PC-3 (cell line): ENCODE measurements at regions not wholly inside any gene's neighbourhood (a gene's known extent, or its start where the extent isn't known, plus 50 kb on each side); places are given as distances from the start of the nearest gene placed in this dataset.

Experiments
- ATAC-seq: fragments of 200-7000 bp; cut with Tn5 transposase; 2 replicates; pipeline ENCODE4 v1.9.1; 2020; ENCODE audit warnings: mild to moderate bottlenecking, moderate library complexity
- BruUV-seq: library from RNA; stranded (reverse); fragments of 400-500 nt; replicated peaks from 2 replicates; lab custom pipeline; 2021; lab: Mats Ljungman, UMichigan
- CTCF ChIA-PET: fragments of 300-600 bp; sonication (Branson Sonifier 250); formaldehyde crosslinking; loops from one replicate; lab custom pipeline; 2022; ENCODE audit warnings: antibody characterized with exemption; lab: Charles Lee
- POLR2A ChIA-PET: fragments of 300-600 bp; sonication (Branson Sonifier 250); formaldehyde crosslinking; loops from one replicate; lab custom pipeline; 2022; ENCODE audit warnings: antibody characterized with exemption; ENCODE audit not compliant: unreplicated experiment; lab: Charles Lee
- DNase-seq: peaks from one replicate; pipeline ENCODE4 v3.0.0-alpha.2; 2015
- H2AFZ ChIP-seq: fragments of 300-600 bp; sonication (generic); 2 replicates; pipeline ENCODE4 v1.6.0; 2016; ENCODE audit warnings: antibody characterized with exemption, low read length
- H3F3A ChIP-seq: fragments of 300-600 bp; sonication (generic); one replicate; pipeline ENCODE4 v1.6.0; 2017; ENCODE audit warnings: antibody characterized with exemption, low read length, control low read depth, mild to moderate bottlenecking; ENCODE audit not compliant: unreplicated experiment
- H3K27ac ChIP-seq: fragments of 300-600 bp; sonication (generic); 2 replicates; pipeline ENCODE4 v1.5.1; 2016; ENCODE audit warnings: mild to moderate bottlenecking, low read length
- H3K27me3 ChIP-seq: fragments of 300-600 bp; sonication (generic); 2 replicates; pipeline ENCODE4 v1.6.1; 2016; ENCODE audit warnings: low read length, mixed read lengths
- H3K36me3 ChIP-seq: fragments of 300-600 bp; sonication (generic); 2 replicates; pipeline ENCODE4 v1.6.1; 2016; ENCODE audit warnings: low read depth, mixed run types, low read length, mixed read lengths
- H3K4me1 ChIP-seq: fragments of 300-600 bp; sonication (generic); 2 replicates; pipeline ENCODE4 v1.5.1; 2016; ENCODE audit warnings: low read length; ENCODE audit not compliant: insufficient read depth
- H3K4me2 ChIP-seq: fragments of 300-600 bp; sonication (generic); 2 replicates; pipeline ENCODE4 v1.6.0; 2016; ENCODE audit warnings: low read length
- H3K4me3 ChIP-seq: fragments of 300-600 bp; sonication (generic); 2 replicates; pipeline ENCODE4 v1.5.1; 2016; ENCODE audit warnings: mild to moderate bottlenecking, low read length, mixed read lengths
- H3K79me2 ChIP-seq: fragments of 300-600 bp; sonication (generic); 2 replicates; pipeline ENCODE4 v1.6.1; 2017; ENCODE audit warnings: low read length, mixed read lengths
- H3K9ac ChIP-seq: fragments of 300-600 bp; sonication (generic); 2 replicates; pipeline ENCODE4 v1.6.0; 2016; ENCODE audit warnings: mild to moderate bottlenecking, low read length
- H3K9me2 ChIP-seq: fragments of 300-600 bp; sonication (generic); replicated peaks from 2 replicates; pipeline ENCODE4 v1.6.1; 2016; ENCODE audit warnings: mixed run types, low read length, mixed read lengths
- H3K9me3 ChIP-seq: fragments of 300-600 bp; sonication (generic); 2 replicates; pipeline ENCODE4 v1.6.1; 2016; ENCODE audit warnings: low read length, mixed read lengths
- H4K20me1 ChIP-seq: fragments of 300-600 bp; sonication (generic); 2 replicates; pipeline ENCODE4 v1.6.1; 2016; ENCODE audit warnings: low read length, mixed read lengths
- CTCF ChIP-seq: fragments of 300-600 bp; sonication (generic); conservative IDR thresholded peaks from 2 replicates; pipeline ENCODE4 v1.5.1; 2017; ENCODE audit warnings: antibody characterized with exemption, low read depth, mild to moderate bottlenecking, low read length
- EZH2 ChIP-seq: fragments of 300-600 bp; sonication (generic); IDR thresholded peaks from one replicate; pipeline ENCODE4 v1.6.1; 2017; ENCODE audit warnings: antibody characterized with exemption, mild to moderate bottlenecking, low read length; ENCODE audit not compliant: unreplicated experiment
- EZH2phosphoT487 ChIP-seq: fragments of 300-600 bp; sonication (generic); IDR thresholded peaks from 2 replicates; pipeline ENCODE4 v1.6.1; 2018; ENCODE audit warnings: mild to moderate bottlenecking, antibody characterized with exemption, low read length, borderline replicate concordance
- intact Hi-C: fragments of 100-400 bp; cut with micrococcal nuclease; formaldehyde crosslinking; loops from 2 replicates; pipeline ENCODE4 v1.9.0; 2023

DNA sequence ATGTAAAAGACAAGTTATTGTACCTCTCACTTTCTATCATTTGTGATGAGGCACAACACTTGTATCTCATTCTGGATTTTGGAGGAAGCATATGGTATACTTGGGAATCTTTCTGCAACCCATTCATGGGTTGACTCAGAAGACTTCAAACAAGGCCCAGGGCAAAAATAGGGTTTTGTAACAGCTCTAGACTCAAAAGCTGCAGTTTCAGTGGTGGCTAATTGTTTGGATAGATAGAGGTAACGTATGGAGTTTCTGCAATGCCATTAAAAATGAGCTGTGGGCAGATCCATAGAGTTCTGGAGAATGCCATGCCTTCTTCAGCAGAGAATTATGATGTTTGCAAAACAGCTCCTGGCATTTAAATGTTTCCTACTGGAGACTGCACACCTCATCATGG, 279.6 kb upstream of the VLDLR start:
- intact Hi-C loops, result no loop called here
- Histone ChIP-seq H3K9ac (no peak overlapping the region), H3F3A (no peaks in the 10 kb centered on the region), H3K4me1 (no peaks in the 10 kb centered on the region), H4K20me1 (no peaks in the 10 kb centered on the region), H3K79me2 (no peaks in the 10 kb centered on the region), H3K4me2 (no peak overlapping the region), H3K9me3 (no peaks in the 10 kb centered on the region), H2AFZ (no peak overlapping the region), H3K36me3 (no peaks in the 10 kb centered on the region), H3K4me3 (no peak overlapping the region), H3K9me2 (no peaks in the 10 kb centered on the region), H3K27me3 (0 out of 2 replicates have a peak, but pooled peaks cover 5% of the 10 kb centered on the region), H3K27ac (no peak overlapping the region)
- no TSS peak for BruUV-seq
- ATAC-seq (no peak), DNase-seq (no peak)
- no peak for TF ChIP-seq CTCF
- no peak for TF ChIP-seq EZH2
- no peak for TF ChIP-seq EZH2phosphoT487
- POLR2A ChIA-PET, result no interaction called here
- CTCF ChIA-PET, result no interaction called here

- H3K9ac ChIP-seq, result no peak overlapping the region
- CTCF ChIA-PET, result no interaction called here
- BruUV-seq, result no TSS peak
- no peak for ATAC-seq
- H3K79me2 ChIP-seq, result no peaks in the 10 kb centered on the region
- DNase-seq, result no peak
- no peaks in the 10 kb centered on the region for H3K27me3 ChIP-seq
- H2AFZ ChIP-seq, result no peak overlapping the region
- no peaks in the 10 kb centered on the region for H4K20me1 ChIP-seq
- H3K36me3 ChIP-seq, result no peaks in the 10 kb centered on the region
- no peaks in the 10 kb centered on the region for H3F3A ChIP-seq
- intact Hi-C loops, result no loop called here
- H3K9me3 ChIP-seq, result no peaks in the 10 kb centered on the region
- no peak overlapping the region for H3K4me2 ChIP-seq
- POLR2A ChIA-PET, result no interaction called here
- H3K27ac ChIP-seq, result no peak overlapping the region
- no peaks in the 10 kb centered on the region for H3K9me2 ChIP-seq
- TF ChIP-seq EZH2phosphoT487 (no peak), EZH2 (no peak), CTCF (no peak)
- no peak overlapping the region for H3K4me3 ChIP-seq
- H3K4me1 ChIP-seq, result no peaks in the 10 kb centered on the region
These were observed 277.8 kb upstream of the VLDLR start for GRCh38 chr9:2343756-2344155.

DNA sequence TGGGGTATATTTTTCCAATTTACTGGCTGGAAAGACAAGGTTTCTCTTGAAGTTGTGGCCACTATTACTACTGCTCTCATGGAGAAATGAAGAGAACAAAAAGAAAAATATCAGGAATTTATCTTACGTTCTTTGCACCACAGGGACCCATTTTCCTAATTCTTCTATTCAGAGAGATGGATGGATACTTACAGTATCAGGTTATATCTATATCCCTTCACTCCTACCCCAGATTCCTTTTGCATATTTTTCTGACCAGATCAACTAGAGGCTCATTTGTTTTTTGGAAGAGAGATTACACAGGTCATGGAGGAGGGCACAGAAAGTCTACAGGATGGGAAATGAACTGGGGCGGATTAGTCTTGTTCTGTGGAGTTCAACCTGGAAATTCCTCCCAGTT, 277.2 kb upstream of the VLDLR start:
- ChIA-PET CTCF (no interaction called here), POLR2A (no interaction called here)
- Histone ChIP-seq H4K20me1 (no peaks in the 10 kb centered on the region), H3K9me2 (no peaks in the 10 kb centered on the region), H3K4me1 (no peaks in the 10 kb centered on the region), H2AFZ (no peak overlapping the region), H3K9ac (no peak overlapping the region), H3K27me3 (no peaks in the 10 kb centered on the region), H3K27ac (no peak overlapping the region), H3K9me3 (no peaks in the 10 kb centered on the region), H3K4me2 (no peak overlapping the region), H3F3A (no peaks in the 10 kb centered on the region), H3K79me2 (no peaks in the 10 kb centered on the region), H3K4me3 (no peak overlapping the region), H3K36me3 (no peaks in the 10 kb centered on the region)
- TF ChIP-seq EZH2phosphoT487, result no peak
- no peak for TF ChIP-seq CTCF
- TF ChIP-seq EZH2, result no peak
- DNase-seq (no peak), ATAC-seq (no peak)
- intact Hi-C loops, result no loop called here
- BruUV-seq, result no TSS peak
